ENCODE measurements at regions not wholly inside any gene's neighbourhood (a gene's known extent, or its start where the extent isn't known, plus 50 kb on each side); places are given as distances from the start of the nearest gene placed in this dataset.
"Not testable (repeated sequence)": the region's sequence is repeated elsewhere in the genome, so short reads cannot be mapped to it uniquely, and the experiment has no call there.

DNA sequence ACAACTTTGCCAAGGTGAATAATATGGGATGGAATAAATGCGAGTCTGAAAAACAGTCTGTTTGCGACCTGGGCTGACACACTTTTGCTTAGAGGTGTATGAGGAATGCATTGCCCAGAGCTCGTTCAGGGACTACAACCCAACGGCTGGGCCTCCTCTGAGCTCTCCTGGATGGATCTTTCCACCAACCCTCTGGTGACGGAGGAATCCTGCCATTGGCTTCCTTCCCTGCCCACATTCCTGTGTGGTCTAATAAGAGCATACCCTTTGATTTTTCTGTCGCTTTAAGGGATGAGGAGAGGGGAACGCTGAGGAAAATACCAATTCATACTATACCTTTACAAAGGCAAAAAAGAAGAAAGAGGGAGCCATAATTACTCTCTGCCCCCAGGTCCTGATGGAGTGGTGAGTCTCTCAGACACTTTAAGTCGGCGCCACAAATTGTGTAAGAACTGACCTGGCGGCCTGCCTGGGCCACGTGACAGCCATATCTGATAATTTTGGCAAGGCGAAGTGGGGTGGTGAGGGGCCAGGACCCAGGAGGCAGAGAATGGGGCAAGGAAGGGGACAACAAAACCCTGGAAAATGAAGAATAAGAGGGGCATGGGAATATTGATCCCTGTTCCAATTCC is 265.2 kb upstream of the MSX2 start:
- TF ChIP-seq, protein P1, sequence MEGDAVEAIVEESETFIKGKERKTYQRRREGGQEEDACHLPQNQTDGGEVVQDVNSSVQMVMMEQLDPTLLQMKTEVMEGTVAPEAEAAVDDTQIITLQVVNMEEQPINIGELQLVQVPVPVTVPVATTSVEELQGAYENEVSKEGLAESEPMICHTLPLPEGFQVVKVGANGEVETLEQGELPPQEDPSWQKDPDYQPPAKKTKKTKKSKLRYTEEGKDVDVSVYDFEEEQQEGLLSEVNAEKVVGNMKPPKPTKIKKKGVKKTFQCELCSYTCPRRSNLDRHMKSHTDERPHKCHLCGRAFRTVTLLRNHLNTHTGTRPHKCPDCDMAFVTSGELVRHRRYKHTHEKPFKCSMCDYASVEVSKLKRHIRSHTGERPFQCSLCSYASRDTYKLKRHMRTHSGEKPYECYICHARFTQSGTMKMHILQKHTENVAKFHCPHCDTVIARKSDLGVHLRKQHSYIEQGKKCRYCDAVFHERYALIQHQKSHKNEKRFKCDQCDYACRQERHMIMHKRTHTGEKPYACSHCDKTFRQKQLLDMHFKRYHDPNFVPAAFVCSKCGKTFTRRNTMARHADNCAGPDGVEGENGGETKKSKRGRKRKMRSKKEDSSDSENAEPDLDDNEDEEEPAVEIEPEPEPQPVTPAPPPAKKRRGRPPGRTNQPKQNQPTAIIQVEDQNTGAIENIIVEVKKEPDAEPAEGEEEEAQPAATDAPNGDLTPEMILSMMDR (IDR thresholded peaks at IDR 0.05; ENCODE audit: insufficient read depth, low read length, poor library complexity, severe bottlenecking): no peak
- no peak for DNase-seq (ENCODE audit: extremely low read depth, insufficient read length)
- Histone ChIP-seq H3K27me3 (replicated peaks; ENCODE audit: control insufficient read depth, insufficient read depth, low read length) (no peaks in the 10 kb centered on the region), H3K4me3 (replicated peaks; ENCODE audit: low read depth, low read length) (no peak overlapping the region), H3K36me3 (ENCODE audit: control insufficient read depth, insufficient read depth, low read length) (no peaks in the 10 kb centered on the region)

DNA sequence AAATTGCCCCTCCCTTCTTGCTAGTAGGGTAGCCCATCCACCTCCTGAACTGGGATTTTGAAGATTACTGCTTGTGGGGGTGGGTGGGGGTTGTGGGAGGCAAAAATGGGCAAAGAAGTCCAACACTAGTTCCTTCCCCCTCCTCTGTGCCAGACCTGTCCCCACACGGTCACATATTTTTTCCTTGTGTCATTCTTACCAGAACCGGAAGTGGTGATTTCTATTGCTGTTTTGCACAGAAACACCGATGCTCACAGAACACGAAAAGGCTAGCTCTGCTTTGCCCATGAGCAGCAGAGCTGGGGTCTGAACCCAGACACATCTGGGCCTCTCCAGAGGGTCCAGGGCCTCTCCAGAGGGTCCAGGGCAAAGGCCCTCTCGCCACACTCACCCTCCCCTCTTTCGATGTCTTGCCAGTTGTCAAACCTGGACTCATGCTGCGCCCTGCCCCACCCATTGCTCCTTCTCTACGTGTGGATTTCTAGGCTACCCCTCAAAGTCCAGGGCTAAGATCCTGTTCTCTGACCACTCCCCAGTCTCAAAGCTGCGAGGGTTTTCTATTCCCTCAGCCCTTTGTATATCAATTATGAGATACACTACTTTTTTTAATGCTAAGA is 264.4 kb upstream of the MSX2 start:
- no peak overlapping the region for H3K4me3 ChIP-seq (replicated peaks; ENCODE audit: low read depth, low read length)
- TF ChIP-seq, protein P1 (IDR thresholded peaks at IDR 0.05; ENCODE audit: insufficient read depth, low read length, poor library complexity, severe bottlenecking): no peak
- no peak for DNase-seq (ENCODE audit: extremely low read depth, insufficient read length)
- H3K27me3 ChIP-seq (replicated peaks; ENCODE audit: control insufficient read depth, insufficient read depth, low read length): no peaks in the 10 kb centered on the region
- no peaks in the 10 kb centered on the region for H3K36me3 ChIP-seq (ENCODE audit: control insufficient read depth, insufficient read depth, low read length)

DNA sequence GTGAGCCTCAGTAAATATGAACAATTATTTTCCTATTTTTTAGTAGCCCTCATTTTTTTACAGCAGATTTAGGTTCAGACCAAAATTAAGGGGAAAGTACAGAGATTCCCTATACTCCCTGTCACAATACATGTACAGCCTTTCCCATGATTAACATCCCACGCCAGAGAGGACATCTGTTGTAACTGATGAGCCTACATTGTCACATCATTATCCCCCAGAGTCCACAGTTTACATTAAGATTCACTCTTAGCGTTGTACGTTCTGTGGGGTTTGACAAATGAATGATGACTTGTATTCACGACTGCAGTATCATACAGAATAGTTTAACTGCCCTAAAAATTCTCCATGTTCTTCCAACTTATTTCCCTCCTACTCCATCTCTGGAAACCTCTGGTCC is 262.3 kb upstream of the MSX2 start:
- H3K36me3 ChIP-seq (ENCODE audit: control insufficient read depth, insufficient read depth, low read length): no peaks in the 10 kb centered on the region

DNA sequence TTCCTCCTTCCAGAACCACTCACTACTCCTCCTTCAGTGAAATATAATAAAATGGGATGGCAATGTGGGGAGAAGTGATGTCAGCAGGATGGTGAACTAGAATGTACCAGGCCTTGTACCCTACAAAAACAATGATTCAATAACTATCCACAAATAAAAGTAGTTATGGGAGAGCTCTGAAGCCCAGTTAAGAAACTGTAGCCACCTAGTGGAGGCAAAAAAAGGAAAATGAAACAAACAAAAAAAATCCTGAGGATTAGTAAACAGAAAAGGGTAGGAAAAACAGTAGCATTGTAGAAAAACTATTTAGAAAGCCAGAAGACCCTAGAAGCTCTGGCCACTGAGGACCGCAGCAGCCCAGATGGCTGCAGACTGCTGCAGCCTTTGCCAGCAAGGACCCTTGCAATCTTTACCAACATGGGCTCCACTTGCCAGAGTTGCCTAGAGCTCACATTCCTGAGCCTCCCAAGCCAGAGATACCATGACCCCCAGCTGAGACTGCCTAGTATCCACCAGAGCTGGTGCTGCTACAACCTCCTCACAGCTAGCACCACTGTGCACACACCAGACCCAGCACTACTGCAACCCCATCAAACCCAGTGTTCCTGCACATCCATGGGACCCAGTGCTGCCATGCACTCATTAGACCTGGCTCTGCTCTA is 259.7 kb upstream of the MSX2 start:
- Histone ChIP-seq H3K36me3 (ENCODE audit: control insufficient read depth, insufficient read depth, low read length) (no peaks in the 10 kb centered on the region), H3K4me3 (replicated peaks; ENCODE audit: low read depth, low read length) (no peak overlapping the region), H3K27me3 (replicated peaks; ENCODE audit: control insufficient read depth, insufficient read depth, low read length) (no peaks in the 10 kb centered on the region)
- no peak for DNase-seq (ENCODE audit: extremely low read depth, insufficient read length)
- TF ChIP-seq, protein P1 (IDR thresholded peaks at IDR 0.05; ENCODE audit: insufficient read depth, low read length, poor library complexity, severe bottlenecking): no peak

More for the DNA sequence above, 262.3 kb upstream of the MSX2 start:
- TF ChIP-seq, protein P1 (IDR thresholded peaks at IDR 0.05; ENCODE audit: insufficient read depth, low read length, poor library complexity, severe bottlenecking): no peak
- Histone ChIP-seq H3K4me3 (replicated peaks; ENCODE audit: low read depth, low read length) (no peak overlapping the region), H3K27me3 (replicated peaks; ENCODE audit: control insufficient read depth, insufficient read depth, low read length) (no peaks in the 10 kb centered on the region)
- DNase-seq (ENCODE audit: extremely low read depth, insufficient read length): no peak

GRCh38 chr5:174471528-174471927 is 252.9 kb upstream of the MSX2 start:
- DNase-seq (ENCODE audit: extremely low read depth, insufficient read length); H3K36me3 ChIP-seq (ENCODE audit: control insufficient read depth, insufficient read depth, low read length); H3K27me3 ChIP-seq (replicated peaks; ENCODE audit: control insufficient read depth, insufficient read depth, low read length); H3K4me3 ChIP-seq (replicated peaks; ENCODE audit: low read depth, low read length): not testable (repeated sequence)

- Histone ChIP-seq H3K36me3 (ENCODE audit: control insufficient read depth, insufficient read depth, low read length) (no peaks in the 10 kb centered on the region), H3K4me3 (replicated peaks; ENCODE audit: low read depth, low read length) (no peak overlapping the region), H3K27me3 (replicated peaks; ENCODE audit: control insufficient read depth, insufficient read depth, low read length) (no peaks in the 10 kb centered on the region)
- DNase-seq (ENCODE audit: extremely low read depth, insufficient read length): no peak
- TF ChIP-seq, protein P1 (IDR thresholded peaks at IDR 0.05; ENCODE audit: insufficient read depth, low read length, poor library complexity, severe bottlenecking): no peak
Observed at GRCh38 chr5:174472956-174473355, 251.4 kb upstream of the MSX2 start.

DNA sequence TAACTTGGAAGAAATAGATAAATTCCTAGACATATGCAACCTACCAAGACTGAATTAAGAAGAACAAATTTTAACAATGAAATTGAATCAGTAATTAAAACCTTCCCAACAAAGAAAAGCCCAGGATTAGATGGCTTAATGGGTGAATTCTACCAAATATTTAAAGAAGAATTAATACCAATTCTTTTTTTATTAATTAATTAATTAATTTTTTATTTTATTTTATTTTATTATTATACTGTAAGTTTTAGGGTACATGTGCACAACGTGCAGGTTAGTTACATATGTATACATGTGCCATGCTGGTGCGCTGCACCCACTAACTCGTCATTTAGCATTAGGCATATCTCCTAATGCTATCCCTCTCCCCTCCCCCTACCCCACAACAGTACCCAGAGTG is 248.4 kb upstream of the MSX2 start:
- not testable (repeated sequence) for H3K36me3 ChIP-seq (ENCODE audit: control insufficient read depth, insufficient read depth, low read length); H3K27me3 ChIP-seq (replicated peaks; ENCODE audit: control insufficient read depth, insufficient read depth, low read length); H3K4me3 ChIP-seq (replicated peaks; ENCODE audit: low read depth, low read length); DNase-seq (ENCODE audit: extremely low read depth, insufficient read length)

Data from GM06990 (cell line).